IMR-90 (cell line): ENCODE measurements at regions not wholly inside any gene's neighbourhood (a gene's known extent, or its start where the extent isn't known, plus 50 kb on each side); places are given as distances from the start of the nearest gene placed in this dataset.

Experiments
- ATAC-seq: fragments of 200-7000 bp; cut with Tn5 transposase; 2 replicates; pipeline ENCODE4 v1.9.1; 2020; ENCODE audit warnings: low read depth, mild to moderate bottlenecking, moderate library complexity
- BruUV-seq: library from RNA; stranded (reverse); fragments of 400-500 nt; replicated peaks from 2 replicates; lab custom pipeline; 2021; lab: Mats Ljungman, UMichigan
- CTCF ChIA-PET: fragments of 300-600 bp; formaldehyde crosslinking; extraction: SDS; loops from one replicate; lab custom pipeline; 2021; ENCODE audit warnings: antibody characterized with exemption; lab: Yijun Ruan, JAX
- POLR2A ChIA-PET: fragments of 300-600 bp; sonication (Branson Sonifier 250); formaldehyde crosslinking; loops from one replicate; lab custom pipeline; 2022; ENCODE audit warnings: antibody characterized with exemption; ENCODE audit not compliant: unreplicated experiment; lab: Charles Lee
- DNase-seq: peaks from one replicate; pipeline ENCODE4 v3.0.0; 2013
- H2AFZ ChIP-seq: replicated peaks from 2 replicates; pipeline ENCODE3; 2013; ENCODE audit warnings: low read length, mild to moderate bottlenecking; ENCODE audit not compliant: poor library complexity
- H2AK5ac ChIP-seq: 2 replicates; pipeline ENCODE4 v1.6.1; 2013; ENCODE audit warnings: low read depth, low read length, inconsistent platforms
- H2AK9ac ChIP-seq: replicated peaks from 2 replicates; pipeline ENCODE3; 2013; ENCODE audit warnings: mild to moderate bottlenecking, low read depth, low read length, moderate library complexity; ENCODE audit not compliant: poor library complexity
- H2BK120ac ChIP-seq: 2 replicates; pipeline ENCODE4 v1.6.1; 2013; ENCODE audit warnings: low read depth, low read length, inconsistent platforms
- H2BK15ac ChIP-seq: 3 replicates; pipeline ENCODE4 v1.6.1; 2013; ENCODE audit warnings: low read depth, low read length, inconsistent platforms
- H2BK20ac ChIP-seq: 2 replicates; pipeline ENCODE4 v1.6.1; 2013; ENCODE audit warnings: low read depth, mild to moderate bottlenecking, inconsistent platforms, low read length, moderate library complexity
- H2BK5ac ChIP-seq: 2 replicates; pipeline ENCODE4 v1.6.1; 2013; ENCODE audit warnings: mild to moderate bottlenecking, low read depth, low read length, inconsistent platforms; ENCODE audit not compliant: poor library complexity, severe bottlenecking
- H3K14ac ChIP-seq: replicated peaks from 2 replicates; pipeline ENCODE4 v1.6.1; 2013; ENCODE audit warnings: low read depth, low read length, inconsistent platforms
- H3K18ac ChIP-seq: 2 replicates; pipeline ENCODE4 v1.6.1; 2013; ENCODE audit warnings: low read depth, low read length, control low read depth
- H3K23ac ChIP-seq: 2 replicates; pipeline ENCODE4 v1.6.1; 2013; ENCODE audit warnings: low read depth, low read length, inconsistent platforms
- H3K27ac ChIP-seq: 2 replicates; pipeline ENCODE4 v1.5.1; 2013; ENCODE audit warnings: mild to moderate bottlenecking, control low read depth, low read length; ENCODE audit not compliant: insufficient read depth
- H3K27me3 ChIP-seq: 2 replicates; pipeline ENCODE4 v1.6.1; 2013; ENCODE audit warnings: low read length; ENCODE audit not compliant: control insufficient read depth, insufficient read depth
- H3K36me3 ChIP-seq: 2 replicates; pipeline ENCODE4 v1.6.1; 2013; ENCODE audit warnings: low read length, mixed read lengths; ENCODE audit not compliant: control insufficient read depth, insufficient read depth
- H3K4ac ChIP-seq: 2 replicates; pipeline ENCODE4 v1.6.1; 2013; ENCODE audit warnings: low read depth, low read length, inconsistent platforms
- H3K4me1 ChIP-seq: 2 replicates; pipeline ENCODE4 v1.6.1; 2013; ENCODE audit warnings: low read length, mixed read lengths; ENCODE audit not compliant: control insufficient read depth, insufficient read depth
- H3K4me2 ChIP-seq: 2 replicates; pipeline ENCODE4 v1.6.1; 2013; ENCODE audit warnings: low read depth, mild to moderate bottlenecking, control low read depth, low read length, moderate library complexity
- H3K4me3 ChIP-seq: 2 replicates; pipeline ENCODE4 v1.5.1; 2013; ENCODE audit warnings: low read depth, mild to moderate bottlenecking, control low read depth, low read length, moderate library complexity; ENCODE audit not compliant: insufficient read depth
- H3K56ac ChIP-seq: 2 replicates; pipeline ENCODE4 v1.6.1; 2013; ENCODE audit warnings: low read length, inconsistent platforms; ENCODE audit not compliant: insufficient read depth; ENCODE audit errors: extremely low read depth
- H3K79me1 ChIP-seq, 2 experiments: 2 replicates each; pipeline ENCODE4 v1.6.1; 2013; ENCODE audit warnings: low read length in 2 of 2, inconsistent platforms in 1 of 2, low read depth in 1 of 2
- H3K9ac ChIP-seq: 2 replicates; pipeline ENCODE4 v1.6.1; 2013; ENCODE audit warnings: low read depth, low read length, control low read depth
- H3K9me1 ChIP-seq: 2 replicates; pipeline ENCODE4 v1.6.1; 2013; ENCODE audit warnings: low read length, inconsistent platforms; ENCODE audit not compliant: insufficient read depth
- H3K9me3 ChIP-seq: 2 replicates; pipeline ENCODE4 v1.6.1; 2013; ENCODE audit warnings: low read length; ENCODE audit not compliant: control insufficient read depth, insufficient read depth
- H4K20me1 ChIP-seq: 2 replicates; pipeline ENCODE4 v1.6.1; 2013; ENCODE audit warnings: low read length, inconsistent platforms; ENCODE audit not compliant: insufficient read depth
- H4K5ac ChIP-seq: 2 replicates; pipeline ENCODE4 v1.6.1; 2013; ENCODE audit warnings: mild to moderate bottlenecking, low read depth, low read length, control low read depth
- H4K8ac ChIP-seq, 2 experiments: 2 replicates each; pipeline ENCODE4 v1.6.1; 2013; ENCODE audit warnings: low read depth in 2 of 2, low read length in 2 of 2, control low read depth in 1 of 2, inconsistent platforms in 1 of 2
- H4K91ac ChIP-seq: 2 replicates; pipeline ENCODE4 v1.6.1; 2013; ENCODE audit warnings: low read depth, low read length, inconsistent platforms; ENCODE audit not compliant: insufficient read depth
- CEBPB ChIP-seq: IDR thresholded peaks from 2 replicates; pipeline ENCODE4 v1.6.1; 2012; ENCODE audit warnings: low read depth, low read length, improper control_type of control experiment
- RFX5 ChIP-seq: IDR thresholded peaks from 2 replicates; pipeline ENCODE4 v1.8.0; 2012; ENCODE audit warnings: low read depth, mild to moderate bottlenecking, low read length, moderate library complexity
- WGBS, 2 experiments: methylation state at CpG; one replicate each; pipeline versions ENCODE4 v1.1.5 to v1.1.7; 2013; ENCODE audit warnings: missing lambda C conversion rate in 2 of 2; ENCODE audit not compliant: insufficient read length in 1 of 2; ENCODE audit errors: extremely low coverage in 2 of 2; 5-methylcytosine and 5-hydroxymethylcytosine counted together
- dilution Hi-C: fragments of 300-500 bp; cut with HindIII; formaldehyde crosslinking; loops from one replicate; pipeline ENCODE4 v1.14.3; 2018; ENCODE audit warnings: low sequenced_read_pairs; ENCODE audit not compliant: unreplicated experiment
- in situ Hi-C: fragments of 300-500 bp; cut with MboI; formaldehyde crosslinking; loops from 3 replicates; pipeline ENCODE4 v1.14.3; 2019; ENCODE audit warnings: low sequenced_read_pairs, inconsistent platforms, mixed read lengths
- intact Hi-C: fragments of 100-400 bp; cut with micrococcal nuclease; formaldehyde crosslinking; loops from 2 replicates; pipeline ENCODE4 v1.10.0; 2022

DNA sequence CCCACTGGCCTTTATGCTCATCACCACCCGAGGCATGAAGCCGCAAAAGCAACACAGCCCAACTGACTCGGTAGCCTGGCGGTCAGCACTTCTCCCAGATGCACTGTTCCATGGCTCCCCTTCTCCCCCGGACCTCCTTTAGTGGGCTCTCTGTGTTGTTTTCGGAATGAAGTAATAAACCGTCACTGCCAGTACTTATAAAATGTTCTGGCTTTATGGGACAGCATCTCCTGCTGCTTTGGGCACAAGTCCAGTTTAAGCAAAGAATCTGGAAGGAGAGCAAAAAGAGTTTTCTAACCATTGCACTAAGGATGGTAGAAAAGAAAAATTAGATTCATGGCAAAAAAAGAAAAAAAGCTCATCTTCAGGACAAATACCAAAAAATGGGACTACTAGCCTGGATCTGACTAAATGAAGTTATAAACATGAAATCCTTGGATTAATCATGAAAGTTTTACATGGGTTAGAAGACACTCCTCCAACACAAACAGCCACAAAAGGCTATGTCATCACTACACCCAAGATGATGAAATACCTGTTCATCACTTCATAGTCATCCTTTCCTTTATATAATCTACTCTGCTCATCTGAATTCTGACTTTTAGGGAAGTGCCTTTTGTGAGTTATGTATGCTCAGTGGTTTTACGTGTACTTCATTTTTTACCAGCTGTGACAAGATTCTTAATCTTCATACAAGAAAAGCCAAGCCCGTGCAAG, 89.5 kb upstream of the UBE2E2 start:
- no peak overlapping the region for H3K23ac ChIP-seq
- H2BK5ac ChIP-seq = no peak overlapping the region
- no peak overlapping the region for H2BK120ac ChIP-seq
- DNase-seq (peak; percentile 13), ATAC-seq (no peak)
- no peak overlapping the region for H4K5ac ChIP-seq
- no peak overlapping the region for H2BK20ac ChIP-seq
- in situ Hi-C loops (no loop called here), intact Hi-C loops (no loop called here), dilution Hi-C loops (no loop called here)
- POLR2A ChIA-PET = no interaction called here
- H3K79me1 ChIP-seq = no peaks in the 10 kb centered on the region
- no peak overlapping the region for H2AK5ac ChIP-seq
- TF ChIP-seq RFX5 = no peak
- peak; percentile 75 for TF ChIP-seq CEBPB
- no CpG with 5 or more reads among the region's 9 CpGs for WGBS, 2 experiments
- H3K4me1 ChIP-seq = no peaks in the 10 kb centered on the region
- CTCF ChIA-PET = no interaction called here
- no peaks in the 10 kb centered on the region for H4K20me1 ChIP-seq
- H3K4ac ChIP-seq = no peak overlapping the region
- no peak overlapping the region for H4K8ac ChIP-seq
- no peak overlapping the region for H2AK9ac ChIP-seq
- H3K18ac ChIP-seq = no peak overlapping the region
- H3K9me3 ChIP-seq = no peaks in the 10 kb centered on the region
- no peaks in the 10 kb centered on the region for H3K36me3 ChIP-seq
- H4K91ac ChIP-seq = no peak overlapping the region
- H3K4me2 ChIP-seq = no peak overlapping the region
- no peak overlapping the region for H3K9ac ChIP-seq
- H3K27me3 ChIP-seq = peaks cover 8% of the 10 kb centered on the region
- no peak overlapping the region for H3K4me3 ChIP-seq
- no peaks in the 10 kb centered on the region for H3K9me1 ChIP-seq
- H2AFZ ChIP-seq = no peak overlapping the region
- H3K14ac ChIP-seq = no peak overlapping the region
- H3K56ac ChIP-seq = no peak overlapping the region
- H3K27ac ChIP-seq = no peak overlapping the region
- BruUV-seq = no TSS peak
- H2BK15ac ChIP-seq = no peak overlapping the region
